Epithelial cell of proximal tubule (primary cell): ENCODE measurements at regions not wholly inside any gene's neighbourhood (a gene's known extent, or its start where the extent isn't known, plus 50 kb on each side); places are given as distances from the start of the nearest gene placed in this dataset.

Experiments
- DNase-seq: peaks from one replicate; pipeline ENCODE4 v3.0.0-alpha.2; 2011; ENCODE audit warnings: low read depth
- H3K4me3 ChIP-seq: 2 replicates; pipeline ENCODE4 v1.5.1; 2011; ENCODE audit warnings: low read depth, mild to moderate bottlenecking, low read length
- CTCF ChIP-seq: conservative IDR thresholded peaks from 2 replicates; pipeline ENCODE4 v1.5.1; 2012; ENCODE audit warnings: low read depth, mild to moderate bottlenecking, low read length

GRCh38 chr16:47927330-47927729, 228.5 kb downstream of the ABCC12 start:
- no peak overlapping the region for H3K4me3 ChIP-seq
- DNase-seq: no peak
- no peak for TF ChIP-seq CTCF

DNA sequence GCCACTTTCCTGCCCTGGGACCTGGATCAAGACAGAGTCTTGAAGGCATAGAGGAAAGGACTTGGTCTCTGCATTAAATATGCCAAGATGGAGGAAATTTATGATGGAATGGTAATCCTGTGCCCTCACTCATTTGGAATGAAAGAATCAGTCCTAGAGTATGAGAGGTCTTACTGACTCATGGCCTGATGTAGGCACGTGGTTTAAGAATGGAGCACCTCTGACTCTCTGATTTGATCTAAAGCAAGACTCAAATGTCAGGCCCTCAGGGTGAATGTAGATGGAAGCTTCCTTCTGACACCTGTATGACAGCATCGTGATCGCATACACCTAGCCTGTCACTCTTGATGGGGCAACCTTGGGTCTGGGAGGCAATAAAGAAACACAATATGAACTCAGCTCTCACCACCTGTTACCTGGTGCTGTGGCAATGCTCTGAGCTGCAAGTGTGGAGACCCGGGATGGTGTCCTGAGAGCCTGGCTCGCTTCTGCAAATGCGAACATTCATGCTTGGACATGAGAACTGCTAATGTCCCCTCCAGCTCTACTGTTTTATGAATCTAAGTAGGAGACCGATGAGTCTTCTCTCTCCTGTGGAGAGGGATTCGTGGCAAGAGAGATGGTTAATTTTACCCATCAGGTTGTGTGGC, 229.9 kb downstream of the ABCC12 start:
- TF ChIP-seq CTCF: no peak
- no peak overlapping the region for H3K4me3 ChIP-seq
- DNase-seq: no peak

DNA sequence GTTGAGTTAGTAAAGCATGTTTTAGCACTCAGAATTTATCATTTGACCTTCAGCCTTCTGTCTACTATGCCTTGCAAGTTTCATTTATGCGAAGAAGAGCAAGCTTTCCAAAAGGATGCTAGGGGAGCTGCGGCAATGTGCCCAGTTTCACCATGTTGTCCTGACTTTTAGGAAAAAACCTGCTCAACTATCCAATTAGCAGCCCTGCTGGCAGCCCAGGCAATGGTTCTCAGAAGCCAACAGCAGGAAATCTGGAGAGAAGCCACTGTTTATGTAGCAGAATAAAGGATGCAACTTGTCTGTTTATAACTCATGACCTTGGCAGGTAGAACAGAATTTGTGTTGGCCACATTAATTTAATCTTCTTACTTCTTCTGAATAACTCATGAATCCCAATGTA, 230.8 kb downstream of the ABCC12 start:
- no peak overlapping the region for H3K4me3 ChIP-seq
- no peak for DNase-seq
- no peak for TF ChIP-seq CTCF

DNA sequence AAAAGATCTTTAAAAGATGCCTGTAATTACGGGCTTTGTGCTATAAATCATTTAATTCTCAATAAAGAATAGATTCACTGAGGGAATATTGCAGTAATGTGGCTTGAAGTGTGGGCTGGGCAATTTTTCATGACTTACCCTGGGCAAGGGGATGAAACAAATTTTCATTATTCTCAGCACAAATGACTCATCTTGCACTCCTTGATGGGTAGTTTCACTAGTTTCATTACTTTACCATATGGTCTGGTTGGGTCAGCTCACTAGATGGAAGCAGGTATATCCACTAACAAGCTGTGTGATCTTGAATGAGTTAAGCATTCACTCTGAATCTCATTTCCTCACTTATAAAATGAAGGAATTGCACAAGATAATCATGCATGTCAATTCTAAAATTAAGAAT, 234.3 kb downstream of the ABCC12 start:
- TF ChIP-seq CTCF: no peak
- no peak for DNase-seq

GRCh38 chr16:47920709-47921108, 235.1 kb downstream of the ABCC12 start:
- DNase-seq: no peak

More for the DNA sequence above, 234.3 kb downstream of the ABCC12 start:
- no peak overlapping the region for H3K4me3 ChIP-seq

GRCh38 chr16:47917118-47917517, 238.7 kb downstream of the ABCC12 start:
- DNase-seq: no peak
- no peak for TF ChIP-seq CTCF
- no peak overlapping the region for H3K4me3 ChIP-seq

More at GRCh38 chr16:47920709-47921108, 235.1 kb downstream of the ABCC12 start:
- no peak for TF ChIP-seq CTCF
- H3K4me3 ChIP-seq: no peak overlapping the region

- DNase-seq: no peak
- no peak for TF ChIP-seq CTCF
- no peak overlapping the region for H3K4me3 ChIP-seq
Observed at GRCh38 chr16:47916266-47916665, 239.5 kb downstream of the ABCC12 start.
